CD4-positive, alpha-beta T cell treated with Interleukin-15 for 4 hours (primary cell): ENCODE measurements at regions not wholly inside any gene's neighbourhood (a gene's known extent, or its start where the extent isn't known, plus 50 kb on each side); places are given as distances from the start of the nearest gene placed in this dataset.
"Not testable (repeated sequence)": the region's sequence is repeated elsewhere in the genome, so short reads cannot be mapped to it uniquely, and the experiment has no call there.

ENCODE experiments used
- DNase-seq: peaks from one replicate; pipeline ENCODE4 v3.0.0-alpha.2; 2020; ENCODE audit warnings: low spot score

DNA sequence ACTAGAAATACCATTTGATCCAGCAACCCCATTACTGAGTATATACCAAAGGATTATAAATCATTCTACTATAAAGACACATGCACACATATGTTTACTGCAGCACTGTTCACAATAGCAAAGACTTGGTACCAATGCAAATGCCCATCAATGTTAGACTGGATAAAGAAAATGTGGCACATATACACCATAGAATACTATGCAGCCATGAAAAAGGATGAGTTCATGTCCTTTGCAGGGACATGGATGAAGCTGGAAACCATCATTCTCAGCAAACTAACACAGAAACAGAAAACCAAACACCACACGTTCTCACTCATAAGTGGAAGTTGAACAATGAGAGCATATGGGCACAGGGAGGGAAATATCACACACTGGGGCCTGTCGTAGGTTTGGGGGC, 106.0 kb downstream of the SPATA18 start:
- DNase-seq: not testable (repeated sequence)

- DNase-seq: no peak
These were observed 106.7 kb downstream of the SPATA18 start for GRCh38 chr4:52157641-52158316.

DNA sequence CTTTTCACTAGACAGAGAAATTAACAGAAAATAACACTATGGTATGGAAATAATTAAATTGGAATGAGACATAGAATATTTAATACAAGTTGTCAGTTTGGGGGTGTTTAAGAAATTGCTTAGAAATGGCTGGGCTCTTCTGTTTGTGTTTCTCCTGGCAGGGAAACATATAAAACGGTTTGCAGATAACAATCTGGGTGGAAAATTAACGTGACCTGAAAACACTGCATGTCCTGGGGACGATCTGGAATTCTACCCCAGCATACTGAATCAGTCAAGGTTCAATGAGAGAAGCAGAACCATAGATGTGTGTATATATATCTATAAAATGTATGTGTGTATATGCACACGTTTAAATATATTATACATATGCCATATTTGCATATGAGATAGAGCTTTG, 109.8 kb downstream of the SPATA18 start:
- DNase-seq: no peak

- no peak for DNase-seq
These were observed 113.0 kb downstream of the SPATA18 start for GRCh38 chr4:52164116-52164515.

- no peak for DNase-seq
These were observed 121.1 kb downstream of the SPATA18 start for GRCh38 chr4:52172166-52172565.

- no peak for DNase-seq
These were observed 122.5 kb downstream of the SPATA18 start for GRCh38 chr4:52173470-52174045.

DNA sequence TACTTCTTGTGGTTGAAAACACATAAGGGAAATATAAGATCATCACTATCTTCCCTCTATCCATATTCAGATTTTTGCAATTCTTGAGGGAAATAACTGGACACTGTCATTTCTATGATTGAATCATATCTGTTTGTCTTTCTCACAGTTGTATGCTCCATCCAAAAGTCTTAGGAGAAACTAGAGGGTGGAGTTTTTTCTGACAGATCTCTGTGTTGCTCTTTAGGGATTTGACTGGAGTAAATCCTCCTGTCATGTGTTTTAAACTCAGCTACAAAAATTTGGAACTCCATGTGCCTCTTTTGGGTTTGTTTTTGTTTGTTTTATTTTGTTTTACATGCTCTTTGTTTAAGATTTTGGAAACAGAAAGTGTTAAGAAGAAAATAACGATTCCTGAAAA, 136.5 kb downstream of the SPATA18 start:
- DNase-seq: no peak

DNA sequence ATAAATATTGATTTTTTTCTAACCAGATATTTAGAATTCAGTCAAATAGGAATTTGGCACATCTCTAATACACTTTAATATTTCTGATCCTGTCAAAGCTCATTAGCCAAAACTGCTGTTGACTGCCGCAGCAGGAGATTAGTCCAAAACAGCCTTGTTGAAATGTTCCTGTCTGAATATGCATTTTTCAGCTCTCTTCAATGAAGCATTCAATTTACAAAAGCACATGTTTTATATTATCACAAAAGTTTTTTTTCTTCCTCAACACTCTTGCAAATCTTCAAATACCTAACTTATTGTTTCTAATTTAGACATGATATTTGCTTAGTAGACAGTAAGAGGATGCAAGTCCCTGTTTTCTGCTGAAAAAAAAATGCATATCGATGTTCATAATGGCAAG, 140.9 kb downstream of the SPATA18 start:
- DNase-seq: no peak

- no peak for DNase-seq
These were observed 141.6 kb downstream of the SPATA18 start for GRCh38 chr4:52192721-52193135.

GRCh38 chr4:52195869-52196268, 144.8 kb downstream of the SPATA18 start:
- DNase-seq: no peak

DNA sequence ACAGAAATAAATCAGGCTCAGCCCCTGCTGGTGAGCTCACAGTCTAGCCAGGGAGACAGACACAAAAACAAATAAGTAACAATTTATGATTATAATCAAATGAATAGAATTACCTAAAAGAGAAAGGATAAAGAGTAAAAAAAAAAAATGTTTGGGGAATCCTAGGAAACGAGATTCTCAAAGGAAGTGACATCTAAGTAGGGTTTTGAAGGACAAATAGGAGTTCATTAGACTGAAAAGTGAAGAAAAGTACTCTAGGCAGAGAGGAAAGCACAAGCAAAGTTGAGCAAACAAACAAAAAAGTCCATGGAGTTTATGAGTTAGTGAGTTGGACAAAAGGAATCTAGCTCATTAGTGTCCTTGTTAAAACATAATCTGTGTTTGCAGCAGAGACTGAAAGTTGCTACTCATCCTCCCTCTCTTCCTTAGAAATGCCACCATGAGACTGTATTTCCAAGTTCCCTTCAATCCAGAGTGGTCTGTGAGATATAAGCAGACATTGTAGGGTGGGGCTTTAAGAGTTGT, 145.6 kb downstream of the SPATA18 start:
- no peak for DNase-seq

DNA sequence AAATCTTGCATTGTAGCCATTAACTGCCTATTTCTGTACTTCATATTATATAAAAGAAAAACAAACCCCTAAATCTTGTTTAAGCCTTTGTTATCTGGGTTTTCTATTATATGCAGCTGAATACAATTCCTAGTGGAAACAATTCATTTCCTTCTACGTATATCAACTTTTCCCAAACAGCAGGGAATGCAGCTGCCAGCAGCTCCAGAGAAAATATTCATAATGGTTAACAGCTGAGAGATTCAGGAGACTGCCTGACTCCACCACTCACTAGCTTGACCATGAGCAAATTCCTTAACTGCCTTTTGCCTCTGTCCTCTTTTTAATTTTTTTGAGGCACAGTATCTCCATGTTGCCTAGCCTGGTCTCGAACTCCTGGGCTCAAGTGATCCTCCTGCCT, 146.2 kb downstream of the SPATA18 start:
- DNase-seq: no peak

DNA sequence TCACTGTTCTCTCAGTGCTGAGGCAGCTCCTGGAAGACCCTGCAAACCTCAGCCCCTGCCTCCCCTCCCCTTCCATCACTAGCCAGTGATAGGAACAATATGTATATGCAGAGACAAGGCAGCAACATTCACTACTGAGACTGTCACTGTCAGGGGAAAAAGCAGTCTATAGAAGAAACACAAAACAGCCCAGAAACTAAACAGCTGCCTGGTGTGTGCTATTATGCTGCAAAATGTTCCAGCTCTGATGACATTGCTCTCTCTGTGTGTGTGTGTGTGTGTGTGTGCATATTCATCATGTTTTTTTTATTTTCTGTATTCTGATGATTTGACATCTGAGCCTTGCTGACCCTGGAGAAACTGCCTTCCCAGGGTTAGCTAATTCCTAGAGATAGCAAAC, 147.2 kb downstream of the SPATA18 start:
- DNase-seq: no peak

GRCh38 chr4:52199574-52200338, 148.7 kb downstream of the SPATA18 start:
- no peak for DNase-seq

- DNase-seq: no peak
These were observed 149.2 kb downstream of the SPATA18 start for GRCh38 chr4:52200339-52200725.

GRCh38 chr4:52201715-52202114, 150.6 kb downstream of the SPATA18 start:
- no peak for DNase-seq

DNA sequence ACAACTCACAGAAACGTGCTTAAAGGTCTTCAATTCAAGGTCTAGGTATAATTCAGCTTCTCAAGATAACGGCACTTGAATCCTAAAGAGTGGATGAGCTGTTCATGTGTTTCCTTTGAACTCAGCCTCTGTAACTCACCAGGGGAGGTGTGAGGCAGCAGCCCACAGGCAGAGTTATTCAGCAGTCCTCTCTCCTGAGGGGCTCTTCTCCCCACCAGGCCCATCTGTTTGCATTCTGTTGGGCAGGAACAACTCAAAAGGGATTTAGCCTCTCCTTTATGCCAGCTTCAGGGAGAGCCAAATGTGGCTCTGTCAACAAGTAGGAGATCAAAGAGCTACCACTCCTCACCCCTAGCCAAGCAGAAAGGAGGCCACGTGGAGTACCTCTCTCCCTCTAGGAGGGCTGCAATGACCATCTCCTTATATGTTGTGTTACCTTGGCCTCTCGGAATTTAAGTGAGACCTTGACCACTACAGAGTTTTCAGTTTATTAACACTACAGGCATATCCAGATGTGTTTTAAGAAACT, 151.2 kb downstream of the SPATA18 start:
- DNase-seq: no peak

DNA sequence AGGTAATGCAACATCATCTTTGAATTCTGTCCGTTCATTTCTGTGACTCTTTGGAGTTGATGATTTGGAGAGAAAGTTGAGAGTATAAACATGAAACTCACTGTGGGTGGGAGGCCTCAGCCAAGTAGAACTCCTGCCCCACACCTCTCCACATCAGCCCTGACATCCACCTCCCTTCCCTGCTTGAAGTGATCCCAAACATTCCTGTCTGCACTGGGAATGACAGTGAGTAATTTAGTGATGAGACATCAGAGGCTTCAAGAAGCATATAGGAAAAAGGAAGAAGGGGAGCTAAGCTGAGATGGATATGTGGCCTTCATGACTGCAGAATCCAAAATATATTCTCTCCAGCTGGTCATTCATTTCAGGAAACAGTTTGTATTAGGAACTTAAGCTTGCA, 151.8 kb downstream of the SPATA18 start:
- DNase-seq: no peak

GRCh38 chr4:52203351-52203750, 152.2 kb downstream of the SPATA18 start:
- DNase-seq: no peak

DNA sequence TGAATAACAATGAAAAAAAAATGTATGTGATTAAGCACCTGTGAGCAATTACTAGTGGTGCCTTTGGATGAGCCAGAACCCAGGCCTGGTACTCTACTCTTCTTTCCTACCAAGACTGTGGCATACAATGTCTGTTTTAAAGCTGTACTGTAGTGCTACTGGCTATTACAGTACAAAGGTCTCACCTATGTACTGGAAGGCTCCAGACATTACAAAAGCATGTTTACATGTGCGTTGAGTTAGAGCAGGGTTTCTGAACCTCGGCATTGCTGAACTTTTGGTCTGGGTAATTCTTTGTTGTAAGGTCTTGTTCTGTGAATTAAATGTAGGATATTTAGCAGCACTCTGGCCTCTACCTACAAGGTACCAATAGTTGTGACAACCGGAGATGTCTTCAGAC, 153.8 kb downstream of the SPATA18 start:
- DNase-seq: no peak

DNA sequence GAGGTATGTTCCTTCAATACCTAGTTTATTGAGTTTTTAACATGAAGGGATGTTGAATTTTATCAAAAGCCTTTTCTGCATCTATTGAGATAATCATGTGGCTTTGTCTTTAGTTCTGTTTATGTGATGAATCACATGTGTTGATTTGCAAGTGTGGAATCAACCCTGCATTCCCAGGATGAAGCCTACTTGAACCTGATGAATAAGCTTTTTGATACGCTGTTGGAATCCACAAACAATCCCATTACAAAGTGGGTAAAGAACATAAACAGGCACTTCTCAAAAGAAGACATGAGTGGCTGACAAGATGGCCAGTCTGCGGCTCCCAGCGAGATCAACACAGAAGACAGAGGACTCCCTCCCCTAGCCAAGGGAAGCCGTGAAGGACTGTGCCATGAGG, 156.0 kb downstream of the SPATA18 start:
- DNase-seq: not testable (repeated sequence)

- no peak for DNase-seq
These were observed 161.6 kb downstream of the SPATA18 start for GRCh38 chr4:52212702-52213101.

DNA sequence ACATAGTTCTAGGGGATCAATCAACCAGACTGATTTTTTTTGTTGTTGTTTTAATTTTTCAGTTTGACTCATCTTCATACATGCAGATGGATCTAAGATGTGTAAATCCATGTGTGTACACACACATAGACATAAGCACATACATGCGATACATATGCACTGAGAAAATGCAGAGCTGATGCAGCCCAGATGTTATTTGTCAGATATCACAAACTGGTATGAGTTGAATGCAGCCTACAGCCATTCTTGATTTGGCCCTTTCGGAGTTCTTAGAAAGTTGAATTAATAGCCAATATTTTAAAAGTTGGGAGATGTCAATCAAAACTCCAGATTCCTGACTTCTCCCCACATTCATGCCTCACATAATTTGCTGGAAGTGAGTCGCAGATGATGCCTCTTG, 180.4 kb downstream of the SPATA18 start:
- no peak for DNase-seq
